BJ (cell line): ENCODE measurements at regions not wholly inside any gene's neighbourhood (a gene's known extent, or its start where the extent isn't known, plus 50 kb on each side); places are given as distances from the start of the nearest gene placed in this dataset.

Experiments
- CTCF ChIA-PET: fragments of 350-600 bp; formaldehyde crosslinking; extraction: SDS; loops from one replicate; lab custom pipeline; 2021; ENCODE audit warnings: antibody characterized with exemption, inconsistent platforms; lab: Yijun Ruan, JAX
- POLR2A ChIA-PET: fragments of 300-600 bp; sonication (Branson Sonifier 250); formaldehyde crosslinking; extraction: SDS; loops from one replicate; lab custom pipeline; 2021; ENCODE audit warnings: antibody characterized with exemption; lab: Charles Lee
- DNase-seq: peaks from one replicate; pipeline ENCODE4 v3.0.0-alpha.2; 2011; ENCODE audit warnings: low read depth
- H3K27me3 ChIP-seq: 2 replicates; pipeline ENCODE4 v1.6.0; 2011; ENCODE audit warnings: low read length; ENCODE audit not compliant: control insufficient read depth, insufficient read depth
- H3K36me3 ChIP-seq: 2 replicates; pipeline ENCODE4 v1.5.1; 2011; ENCODE audit warnings: low read length; ENCODE audit not compliant: control insufficient read depth, insufficient read depth
- H3K4me3 ChIP-seq: 2 replicates; pipeline ENCODE4 v1.5.1; 2011; ENCODE audit warnings: low read depth, mild to moderate bottlenecking, control low read depth, low read length
- TF ChIP-seq, protein P1 (sequence below): IDR thresholded peaks from 2 replicates; pipeline ENCODE4 v1.5.1; 2011; ENCODE audit warnings: low read depth, mild to moderate bottlenecking, control low read depth, inconsistent platforms, low read length, moderate library complexity; ENCODE audit not compliant: insufficient read depth

DNA sequence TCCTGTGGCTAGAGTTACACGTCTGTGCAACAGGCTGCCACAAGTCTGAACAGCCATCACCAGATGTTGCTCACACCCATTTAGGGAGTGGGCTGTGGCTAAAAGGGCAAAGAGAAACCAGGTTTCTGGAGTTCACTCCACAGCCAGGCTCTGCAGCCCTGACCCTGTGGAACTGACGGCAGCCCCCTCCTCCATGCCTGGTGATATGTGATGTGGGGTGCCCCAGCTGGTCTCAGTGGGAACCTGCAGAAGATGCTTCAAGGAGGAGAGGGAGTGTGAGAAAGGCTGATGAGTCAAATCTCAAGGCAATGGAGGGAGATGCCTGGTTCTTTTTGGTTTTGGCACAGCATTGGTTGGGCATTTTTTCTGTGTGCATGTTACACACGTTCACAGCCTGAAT, 130.6 kb downstream of the TPRA1 start:
- POLR2A ChIA-PET, result no interaction called here
- CTCF ChIA-PET, result no interaction called here
- TF ChIP-seq, protein P1, sequence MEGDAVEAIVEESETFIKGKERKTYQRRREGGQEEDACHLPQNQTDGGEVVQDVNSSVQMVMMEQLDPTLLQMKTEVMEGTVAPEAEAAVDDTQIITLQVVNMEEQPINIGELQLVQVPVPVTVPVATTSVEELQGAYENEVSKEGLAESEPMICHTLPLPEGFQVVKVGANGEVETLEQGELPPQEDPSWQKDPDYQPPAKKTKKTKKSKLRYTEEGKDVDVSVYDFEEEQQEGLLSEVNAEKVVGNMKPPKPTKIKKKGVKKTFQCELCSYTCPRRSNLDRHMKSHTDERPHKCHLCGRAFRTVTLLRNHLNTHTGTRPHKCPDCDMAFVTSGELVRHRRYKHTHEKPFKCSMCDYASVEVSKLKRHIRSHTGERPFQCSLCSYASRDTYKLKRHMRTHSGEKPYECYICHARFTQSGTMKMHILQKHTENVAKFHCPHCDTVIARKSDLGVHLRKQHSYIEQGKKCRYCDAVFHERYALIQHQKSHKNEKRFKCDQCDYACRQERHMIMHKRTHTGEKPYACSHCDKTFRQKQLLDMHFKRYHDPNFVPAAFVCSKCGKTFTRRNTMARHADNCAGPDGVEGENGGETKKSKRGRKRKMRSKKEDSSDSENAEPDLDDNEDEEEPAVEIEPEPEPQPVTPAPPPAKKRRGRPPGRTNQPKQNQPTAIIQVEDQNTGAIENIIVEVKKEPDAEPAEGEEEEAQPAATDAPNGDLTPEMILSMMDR, result no peak
- H3K27me3 ChIP-seq, result peaks cover 5% of the 10 kb centered on the region; the same call in 1 of the 2 replicates
- no peak for DNase-seq
- H3K4me3 ChIP-seq, result no peak overlapping the region
- H3K36me3 ChIP-seq, result no peaks in the 10 kb centered on the region

DNA sequence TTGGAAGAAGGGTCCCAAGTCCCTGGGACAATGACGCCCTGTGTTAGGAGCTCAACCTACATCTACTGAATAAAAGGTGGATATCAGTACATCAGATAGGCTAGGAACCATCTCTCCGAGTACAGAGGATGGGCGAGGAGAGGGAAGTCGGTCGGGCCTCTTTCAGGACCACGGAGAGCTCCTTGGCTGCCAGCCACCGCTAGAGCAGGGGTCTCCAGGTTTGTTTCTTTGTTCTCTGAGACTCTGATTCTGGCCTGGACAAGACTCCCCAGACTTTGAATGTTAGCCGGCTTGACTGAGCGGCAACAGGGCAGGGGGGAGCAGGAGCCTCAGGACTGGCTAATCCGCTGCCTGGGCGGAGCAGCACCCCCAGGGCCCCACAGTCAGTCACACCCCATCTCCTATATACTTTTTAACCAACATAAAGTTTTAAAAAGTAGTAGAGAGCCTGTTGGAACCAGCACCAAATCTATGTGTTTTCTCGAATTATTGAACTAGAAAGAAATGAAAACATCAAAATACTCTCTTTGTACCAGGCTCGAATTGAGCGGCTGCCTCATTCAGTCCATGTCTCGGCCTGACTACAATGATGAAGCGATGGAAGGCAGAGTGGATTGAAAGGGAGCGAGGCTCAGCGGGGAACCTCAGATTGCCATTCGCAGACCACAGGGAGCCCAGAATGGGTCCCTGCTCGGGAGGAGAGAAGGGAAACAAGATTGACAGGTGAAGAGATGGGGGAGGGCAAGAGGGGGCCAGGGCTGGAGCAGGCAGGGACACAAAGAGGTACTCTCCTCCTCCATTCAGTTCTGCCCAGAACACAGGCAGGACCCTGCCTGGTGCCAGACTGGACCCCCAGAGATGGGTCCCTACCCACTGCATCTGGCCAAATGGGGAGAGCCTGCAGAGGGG, 131.6 kb downstream of the TPRA1 start:
- Histone ChIP-seq H3K36me3 (no peaks in the 10 kb centered on the region), H3K27me3 (peaks cover 5% of the 10 kb centered on the region), H3K4me3 (no peak overlapping the region)
- ChIA-PET CTCF (interaction anchor here (0.9 to 2.3 kb wide), 3 partner anchors 13 to 779 kb away, joined by 3 to 4 read pairs (median 4); no protein-coding TSS in a partner anchor), POLR2A (no interaction called here)
- DNase-seq, result no peak
- TF ChIP-seq, protein P1, result no peak

DNA sequence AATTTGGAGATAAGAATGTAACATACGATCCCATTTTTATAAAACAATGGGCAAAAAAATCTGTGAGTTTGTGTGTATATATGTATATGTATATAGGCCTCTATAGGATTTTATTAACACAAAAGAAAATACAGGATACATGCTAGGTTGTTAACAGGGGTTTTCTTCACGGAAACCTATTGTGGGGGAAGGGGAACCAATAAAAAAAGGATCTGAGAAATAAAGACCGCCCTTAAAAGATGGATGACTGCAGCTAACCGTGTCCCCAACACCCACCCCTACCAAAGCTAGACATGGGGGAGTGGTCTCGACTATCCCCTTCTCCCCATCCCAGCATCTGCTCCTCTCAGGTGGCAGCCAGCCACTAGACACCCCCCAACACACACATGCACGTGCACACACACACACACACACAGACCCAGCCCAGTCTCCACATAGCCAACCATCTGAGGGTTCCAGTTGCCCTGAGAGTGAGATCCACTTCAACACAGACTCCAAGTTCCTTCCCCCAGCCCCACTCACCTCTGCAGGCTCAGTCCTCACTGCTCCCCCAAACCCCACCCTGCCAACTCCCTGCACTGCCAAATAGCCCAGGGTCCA, 132.9 kb downstream of the TPRA1 start:
- H3K36me3 ChIP-seq, result no peaks in the 10 kb centered on the region
- H3K4me3 ChIP-seq, result no peak overlapping the region
- peaks cover 10% of the 10 kb centered on the region for H3K27me3 ChIP-seq
- DNase-seq, result no peak
- CTCF ChIA-PET, result interaction anchor here (1.0 to 4.7 kb wide), 6 partner anchors 10 to 935 kb away, joined by 3 to 57 read pairs (median 5); no protein-coding TSS in a partner anchor
- TF ChIP-seq, protein P1, result no peak
- POLR2A ChIA-PET, result no interaction called here

- TF ChIP-seq, protein P1, result no peak
- DNase-seq, result no peak
- ChIA-PET POLR2A (no interaction called here), CTCF (interaction anchor here (1.1 to 4.7 kb wide), 5 partner anchors 10 to 935 kb away, joined by 3 to 57 read pairs (median 6); no protein-coding TSS in a partner anchor)
- H3K36me3 ChIP-seq, result no peaks in the 10 kb centered on the region
- peak overlapping the region; percentile 5 for H3K4me3 ChIP-seq
- H3K27me3 ChIP-seq, result peaks cover 11% of the 10 kb centered on the region
Measured at GRCh38 chr3:127457094-127457475, 133.4 kb downstream of the TPRA1 start.
